Osteoblast (primary cell): ENCODE measurements at regions not wholly inside any gene's neighbourhood (a gene's known extent, or its start where the extent isn't known, plus 50 kb on each side); places are given as distances from the start of the nearest gene placed in this dataset.

Source experiments
- DNase-seq: peaks from one replicate; pipeline ENCODE4 v3.0.0; 2011; ENCODE audit warnings: low spot score, mixed read lengths; ENCODE audit not compliant: insufficient read length; ENCODE audit errors: missing footprints
- H2AFZ ChIP-seq: 2 replicates; pipeline ENCODE4 v1.6.0; 2011; ENCODE audit warnings: mild to moderate bottlenecking, low read length
- H3K27ac ChIP-seq: 2 replicates; pipeline ENCODE4 v1.5.1; 2011; ENCODE audit warnings: mild to moderate bottlenecking, low read depth, low read length, moderate library complexity
- H3K27me3 ChIP-seq: 2 replicates; pipeline ENCODE4 v1.6.0; 2012; ENCODE audit warnings: mild to moderate bottlenecking, control low read depth, inconsistent platforms, low read length, moderate library complexity; ENCODE audit not compliant: insufficient read depth
- H3K36me3 ChIP-seq: 2 replicates; pipeline ENCODE4 v1.5.1; 2011; ENCODE audit warnings: mild to moderate bottlenecking, low read length, control low read depth, moderate library complexity; ENCODE audit not compliant: insufficient read depth
- H3K4me1 ChIP-seq: 2 replicates; pipeline ENCODE4 v1.5.1; 2011; ENCODE audit warnings: mild to moderate bottlenecking, low read length, control low read depth, moderate library complexity; ENCODE audit not compliant: insufficient read depth
- H3K4me2 ChIP-seq: 2 replicates; pipeline ENCODE4 v1.6.0; 2011; ENCODE audit warnings: mild to moderate bottlenecking, low read length; ENCODE audit not compliant: insufficient read depth
- H3K4me3 ChIP-seq: fragments of 200-600 bp; sonication (generic); 3 replicates; pipeline ENCODE4 v1.5.1; 2012; ENCODE audit warnings: mild to moderate bottlenecking, low read length, inconsistent platforms; ENCODE audit not compliant: insufficient read depth
- H3K79me2 ChIP-seq: 2 replicates; pipeline ENCODE4 v1.6.0; 2012; ENCODE audit warnings: mild to moderate bottlenecking, low read length, control low read depth, inconsistent platforms; ENCODE audit not compliant: insufficient read depth
- H3K9me3 ChIP-seq: 2 replicates; pipeline ENCODE4 v1.5.1; 2011; ENCODE audit warnings: low read depth, low read length, control low read depth
- H4K20me1 ChIP-seq: 2 replicates; pipeline ENCODE4 v1.6.0; 2012; ENCODE audit warnings: mild to moderate bottlenecking, low read length, control low read depth; ENCODE audit not compliant: insufficient read depth
- CTCF ChIP-seq: IDR thresholded peaks from 2 replicates; pipeline ENCODE4 v1.5.1; 2011; ENCODE audit warnings: mild to moderate bottlenecking, low read depth, low read length, moderate library complexity; ENCODE audit errors: extremely low read depth

GRCh38 chr18:39296293-39296888, 1730.8 kb upstream of the CELF4 start:
- Histone ChIP-seq H3K4me1 (no peaks in the 10 kb centered on the region), H3K79me2 (no peaks in the 10 kb centered on the region), H3K36me3 (no peaks in the 10 kb centered on the region), H3K9me3 (no peaks in the 10 kb centered on the region), H4K20me1 (no peaks in the 10 kb centered on the region), H3K4me3 (no peak overlapping the region), H3K27me3 (no peaks in the 10 kb centered on the region), H3K27ac (no peak overlapping the region), H3K4me2 (no peak overlapping the region), H2AFZ (no peak overlapping the region)
- TF ChIP-seq CTCF, result no peak
- no peak for DNase-seq

DNA sequence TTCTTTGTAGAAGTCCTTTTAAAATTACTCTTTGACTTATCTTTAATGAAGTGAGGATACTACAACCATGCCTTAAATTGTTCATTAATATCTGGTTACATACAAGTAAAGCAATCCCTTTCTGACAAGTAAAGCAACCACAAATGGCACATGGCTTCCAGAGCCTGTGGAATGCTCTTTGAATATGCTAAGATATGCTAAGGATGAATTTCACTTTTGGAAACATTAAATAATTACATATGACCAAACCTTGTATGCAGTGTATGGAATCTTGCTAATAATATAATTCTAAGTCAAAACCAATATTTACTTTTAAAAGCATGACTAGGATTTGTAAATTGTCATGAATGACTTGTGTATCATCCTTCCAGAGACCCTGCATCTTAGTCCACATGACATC, 1711.2 kb upstream of the CELF4 start:
- no peaks in the 10 kb centered on the region for H3K27me3 ChIP-seq
- H3K4me3 ChIP-seq, result no peak overlapping the region
- no peak overlapping the region for H3K27ac ChIP-seq
- no peak for TF ChIP-seq CTCF
- H2AFZ ChIP-seq, result no peak overlapping the region
- H3K4me2 ChIP-seq, result no peak overlapping the region
- peaks cover 2% of the 10 kb centered on the region for H3K9me3 ChIP-seq
- no peaks in the 10 kb centered on the region for H3K36me3 ChIP-seq
- H4K20me1 ChIP-seq, result no peaks in the 10 kb centered on the region
- no peaks in the 10 kb centered on the region for H3K79me2 ChIP-seq
- DNase-seq, result no peak
- H3K4me1 ChIP-seq, result no peaks in the 10 kb centered on the region

- TF ChIP-seq CTCF, result no peak
- no peaks in the 10 kb centered on the region for H3K79me2 ChIP-seq
- H3K4me1 ChIP-seq, result no peaks in the 10 kb centered on the region
- H3K4me3 ChIP-seq, result no peak overlapping the region
- no peak overlapping the region for H2AFZ ChIP-seq
- H3K4me2 ChIP-seq, result no peak overlapping the region
- peaks cover 2% of the 10 kb centered on the region for H3K9me3 ChIP-seq
- no peak overlapping the region for H3K27ac ChIP-seq
- no peaks in the 10 kb centered on the region for H3K27me3 ChIP-seq
- H3K36me3 ChIP-seq, result no peaks in the 10 kb centered on the region
- no peak for DNase-seq
- no peaks in the 10 kb centered on the region for H4K20me1 ChIP-seq
Observed at GRCh38 chr18:39274535-39274934, 1708.9 kb upstream of the CELF4 start.

GRCh38 chr18:39272230-39272629, 1706.6 kb upstream of the CELF4 start:
- Histone ChIP-seq H3K4me3 (no peak overlapping the region), H3K79me2 (no peaks in the 10 kb centered on the region), H2AFZ (no peak overlapping the region), H3K9me3 (peaks cover 2% of the 10 kb centered on the region), H3K36me3 (no peaks in the 10 kb centered on the region), H3K27ac (no peak overlapping the region), H3K4me2 (no peak overlapping the region), H4K20me1 (no peaks in the 10 kb centered on the region), H3K27me3 (no peaks in the 10 kb centered on the region), H3K4me1 (no peaks in the 10 kb centered on the region)
- no peak for DNase-seq
- no peak for TF ChIP-seq CTCF
